ENCODE measurements at regions not wholly inside any gene's neighbourhood (a gene's known extent, or its start where the extent isn't known, plus 50 kb on each side); places are given as distances from the start of the nearest gene placed in this dataset.
"Not testable (repeated sequence)": the region's sequence is repeated elsewhere in the genome, so short reads cannot be mapped to it uniquely, and the experiment has no call there.

DNA sequence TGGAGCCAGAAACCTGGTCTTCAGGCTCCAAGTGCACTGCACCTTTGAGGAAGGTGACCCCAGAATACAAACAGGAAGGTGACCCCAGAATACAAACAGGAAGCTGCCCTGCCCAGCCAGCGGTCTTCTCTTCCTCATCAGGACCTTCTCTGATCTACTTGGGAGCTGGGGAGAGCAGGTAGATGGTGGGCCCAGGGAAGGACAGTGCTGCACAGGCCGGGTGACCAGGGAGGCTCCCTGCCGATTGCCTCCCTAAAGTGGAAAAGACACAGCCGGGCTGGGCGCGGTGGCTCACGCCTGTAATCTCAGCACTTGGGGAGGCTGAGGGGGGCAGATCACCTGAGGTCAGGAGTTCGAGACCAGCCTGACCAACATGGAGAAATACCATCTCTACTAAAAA lies 151.8 kb upstream of the CHST15 start:
- no peak for DNase-seq (ENCODE audit: low read depth)
- TF ChIP-seq, protein P1, sequence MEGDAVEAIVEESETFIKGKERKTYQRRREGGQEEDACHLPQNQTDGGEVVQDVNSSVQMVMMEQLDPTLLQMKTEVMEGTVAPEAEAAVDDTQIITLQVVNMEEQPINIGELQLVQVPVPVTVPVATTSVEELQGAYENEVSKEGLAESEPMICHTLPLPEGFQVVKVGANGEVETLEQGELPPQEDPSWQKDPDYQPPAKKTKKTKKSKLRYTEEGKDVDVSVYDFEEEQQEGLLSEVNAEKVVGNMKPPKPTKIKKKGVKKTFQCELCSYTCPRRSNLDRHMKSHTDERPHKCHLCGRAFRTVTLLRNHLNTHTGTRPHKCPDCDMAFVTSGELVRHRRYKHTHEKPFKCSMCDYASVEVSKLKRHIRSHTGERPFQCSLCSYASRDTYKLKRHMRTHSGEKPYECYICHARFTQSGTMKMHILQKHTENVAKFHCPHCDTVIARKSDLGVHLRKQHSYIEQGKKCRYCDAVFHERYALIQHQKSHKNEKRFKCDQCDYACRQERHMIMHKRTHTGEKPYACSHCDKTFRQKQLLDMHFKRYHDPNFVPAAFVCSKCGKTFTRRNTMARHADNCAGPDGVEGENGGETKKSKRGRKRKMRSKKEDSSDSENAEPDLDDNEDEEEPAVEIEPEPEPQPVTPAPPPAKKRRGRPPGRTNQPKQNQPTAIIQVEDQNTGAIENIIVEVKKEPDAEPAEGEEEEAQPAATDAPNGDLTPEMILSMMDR (IDR thresholded peaks at IDR 0.05; ENCODE audit: insufficient read depth, low read depth, low read length, missing control alignments), result no peak
- no peak overlapping the region for H3K4me3 ChIP-seq (ENCODE audit: low read length)

DNA sequence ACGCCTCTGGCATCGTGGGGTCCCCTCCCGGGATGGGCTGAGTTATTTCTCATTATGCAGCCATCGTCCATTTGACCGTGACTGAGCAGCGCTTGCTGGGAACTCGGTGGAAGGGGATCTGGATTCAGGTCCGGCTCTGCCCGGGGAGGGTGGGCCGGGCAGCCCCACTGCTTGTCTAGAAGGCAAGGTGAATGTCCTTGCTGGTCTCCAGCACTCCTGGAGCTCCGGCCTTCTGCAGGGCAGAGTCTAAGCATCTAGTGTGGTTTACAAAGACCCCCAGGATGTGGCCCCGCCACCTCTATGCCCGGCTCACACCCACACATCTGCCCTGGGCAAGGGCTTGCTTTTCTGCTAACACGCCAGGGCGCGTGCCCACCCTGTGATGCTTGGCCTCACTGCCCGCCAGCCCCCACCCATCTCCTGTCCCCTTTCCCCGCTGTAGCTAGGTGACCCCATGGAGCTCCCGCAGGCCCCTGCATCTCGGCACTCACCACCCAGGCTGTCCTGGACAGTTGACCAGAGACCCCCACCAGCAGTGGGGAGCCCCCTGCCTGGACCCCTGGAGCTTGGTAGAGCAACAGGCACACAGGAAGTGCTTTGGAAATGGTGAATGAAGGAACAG lies 151.0 kb upstream of the CHST15 start:
- no peak overlapping the region for H3K4me3 ChIP-seq (ENCODE audit: low read length)
- TF ChIP-seq, protein P1 (IDR thresholded peaks at IDR 0.05; ENCODE audit: insufficient read depth, low read depth, low read length, missing control alignments), result no peak
- DNase-seq (ENCODE audit: low read depth), result no peak

DNA sequence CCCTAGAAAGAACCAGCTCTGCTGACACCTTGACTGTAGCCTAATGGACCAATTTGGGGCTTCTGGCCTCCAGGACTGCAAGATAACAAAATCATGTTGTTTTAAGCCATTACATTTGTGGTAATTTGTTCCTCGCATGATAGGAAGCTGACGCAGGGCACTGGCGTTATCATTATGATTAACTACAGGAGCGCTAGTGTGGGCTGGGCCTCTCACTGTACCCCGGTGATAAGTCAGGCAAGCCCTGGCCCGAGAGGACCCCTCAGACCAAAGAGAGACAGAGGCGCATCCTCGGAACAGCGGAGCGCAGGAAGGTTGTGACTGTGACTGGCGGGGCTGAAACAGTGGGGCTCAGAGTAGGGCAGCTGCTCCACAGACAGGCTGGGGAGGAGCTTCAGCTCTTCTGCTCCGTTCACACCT lies 150.3 kb upstream of the CHST15 start:
- TF ChIP-seq, protein P1 (IDR thresholded peaks at IDR 0.05; ENCODE audit: insufficient read depth, low read depth, low read length, missing control alignments), result no peak
- no peak for DNase-seq (ENCODE audit: low read depth)
- no peak overlapping the region for H3K4me3 ChIP-seq (ENCODE audit: low read length)

DNA sequence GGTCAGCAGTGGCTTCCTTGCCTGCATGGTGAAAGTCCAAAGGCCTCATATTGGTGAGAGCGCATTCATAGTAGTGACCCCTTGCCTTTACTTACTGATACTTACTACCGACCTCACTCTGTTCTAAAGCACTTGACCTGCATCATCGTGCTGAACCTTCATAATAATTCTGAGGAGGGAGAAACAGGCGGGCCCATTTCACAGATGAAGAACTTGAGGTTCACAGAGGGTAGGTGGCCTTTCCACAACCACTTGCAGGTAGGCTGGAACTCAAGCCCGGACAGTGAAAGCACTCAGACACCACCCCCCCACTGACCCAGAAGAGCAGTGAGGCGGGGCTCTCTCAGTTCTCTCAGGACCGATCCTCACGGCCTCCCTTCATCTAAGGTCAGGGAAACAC lies 149.4 kb upstream of the CHST15 start:
- no peak for DNase-seq (ENCODE audit: low read depth)
- TF ChIP-seq, protein P1 (IDR thresholded peaks at IDR 0.05; ENCODE audit: insufficient read depth, low read depth, low read length, missing control alignments), result no peak
- no peak overlapping the region for H3K4me3 ChIP-seq (ENCODE audit: low read length)

DNA sequence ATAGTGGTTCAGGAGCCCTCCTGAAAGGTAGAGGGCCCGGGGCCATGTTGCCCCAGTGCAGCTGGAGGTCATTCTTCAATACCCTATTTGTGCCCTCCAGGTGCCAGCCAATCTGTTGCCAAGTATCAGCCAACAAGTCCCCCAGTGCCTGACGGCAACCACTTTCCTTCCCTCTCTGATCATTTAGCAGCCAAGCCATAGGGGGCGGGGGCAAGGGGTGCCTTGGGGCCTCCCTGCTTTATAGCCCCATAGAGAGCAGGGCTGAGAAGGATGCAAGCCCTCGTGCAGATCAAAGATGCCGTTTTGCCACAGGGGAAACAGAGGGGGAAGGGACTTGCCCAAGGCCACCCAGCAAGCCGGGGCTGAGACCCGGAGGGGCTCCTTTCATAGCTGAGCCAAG lies 149.0 kb upstream of the CHST15 start:
- TF ChIP-seq, protein P1 (IDR thresholded peaks at IDR 0.05; ENCODE audit: insufficient read depth, low read depth, low read length, missing control alignments), result no peak
- DNase-seq (ENCODE audit: low read depth), result no peak
- no peak overlapping the region for H3K4me3 ChIP-seq (ENCODE audit: low read length)

DNA sequence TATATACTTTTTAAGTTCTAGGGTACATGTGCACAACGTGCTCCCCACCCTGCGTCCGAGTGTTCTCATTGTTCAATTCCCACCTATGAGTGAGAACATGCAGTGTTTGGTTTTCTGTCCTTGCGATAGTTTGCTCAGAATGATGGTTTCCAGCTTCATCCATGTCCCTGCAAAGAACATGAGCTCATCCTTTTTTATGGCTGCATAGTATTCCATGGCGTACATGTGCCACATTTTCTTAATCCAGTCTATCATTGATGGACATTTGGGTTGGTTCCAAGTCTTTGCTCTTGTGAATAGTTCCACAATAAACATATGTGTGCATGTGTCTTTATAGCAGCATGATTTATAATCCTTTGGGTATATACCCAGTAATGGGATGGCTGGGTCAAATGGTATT lies 148.1 kb upstream of the CHST15 start:
- not testable (repeated sequence) for H3K4me3 ChIP-seq (ENCODE audit: low read length); DNase-seq (ENCODE audit: low read depth)

DNA sequence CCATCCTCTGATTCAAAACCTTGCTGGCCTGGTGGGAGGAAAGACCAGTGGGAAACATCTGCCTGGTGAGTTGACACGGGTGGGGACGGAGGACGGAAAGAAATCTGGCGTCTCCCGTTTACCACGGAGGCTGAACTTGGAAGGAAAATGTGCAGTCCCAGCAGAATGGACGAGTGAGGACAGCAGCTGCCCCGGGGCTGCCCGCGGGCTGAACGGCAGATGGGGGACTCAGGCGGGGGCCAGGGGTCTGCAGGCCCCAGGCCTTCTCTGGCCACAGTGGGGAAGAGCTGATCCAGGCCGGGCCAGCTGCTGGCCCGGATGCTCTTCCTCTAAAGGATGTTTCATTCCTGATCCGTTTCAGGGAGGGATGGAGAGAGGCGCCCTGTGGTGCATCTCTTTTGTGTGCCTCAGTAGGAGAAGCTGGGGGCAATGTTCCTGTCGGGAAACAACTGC lies 147.5 kb upstream of the CHST15 start:
- TF ChIP-seq, protein P1 (IDR thresholded peaks at IDR 0.05; ENCODE audit: insufficient read depth, low read depth, low read length, missing control alignments), result no peak
- H3K4me3 ChIP-seq (ENCODE audit: low read length), result no peak overlapping the region
- no peak for DNase-seq (ENCODE audit: low read depth)
